Activated naive CD4-positive, alpha-beta T cell treated with anti-CD3 and anti-CD28 coated beads for 36 hours (primary cell): ENCODE measurements at regions not wholly inside any gene's neighbourhood (a gene's known extent, or its start where the extent isn't known, plus 50 kb on each side); places are given as distances from the start of the nearest gene placed in this dataset.

Experiments used
- CTCF ChIA-PET: fragments of 350-600 bp; sonication (Branson Sonifier 250); formaldehyde crosslinking; loops from one replicate; lab custom pipeline; 2021; ENCODE audit warnings: antibody characterized with exemption; lab: Charles Lee
- DNase-seq: peaks from one replicate; pipeline ENCODE4 v3.0.0-alpha.2; 2020
- H3K27ac Mint-ChIP-seq: one replicate; pipeline ENCODE4 v1.8.0; 2021; ENCODE audit warnings: mild to moderate bottlenecking, mixed read lengths
- H3K27me3 Mint-ChIP-seq: one replicate; pipeline ENCODE4 v1.8.0; 2021; ENCODE audit warnings: low read depth, mixed read lengths
- H3K36me3 Mint-ChIP-seq: one replicate; pipeline ENCODE4 v1.8.0; 2021; ENCODE audit warnings: low read depth, mixed read lengths
- H3K4me1 Mint-ChIP-seq: one replicate; pipeline ENCODE4 v1.8.0; 2021; ENCODE audit warnings: low read depth, mixed read lengths
- H3K4me3 Mint-ChIP-seq: one replicate; pipeline ENCODE4 v1.8.0; 2021; ENCODE audit warnings: mild to moderate bottlenecking, moderate library complexity, mixed read lengths
- H3K9me3 Mint-ChIP-seq: one replicate; pipeline ENCODE4 v1.8.0; 2021; ENCODE audit warnings: mixed read lengths
- intact Hi-C: fragments of 100-400 bp; cut with micrococcal nuclease; formaldehyde crosslinking; loops from one replicate; pipeline ENCODE4 v1.15.1; 2023

DNA sequence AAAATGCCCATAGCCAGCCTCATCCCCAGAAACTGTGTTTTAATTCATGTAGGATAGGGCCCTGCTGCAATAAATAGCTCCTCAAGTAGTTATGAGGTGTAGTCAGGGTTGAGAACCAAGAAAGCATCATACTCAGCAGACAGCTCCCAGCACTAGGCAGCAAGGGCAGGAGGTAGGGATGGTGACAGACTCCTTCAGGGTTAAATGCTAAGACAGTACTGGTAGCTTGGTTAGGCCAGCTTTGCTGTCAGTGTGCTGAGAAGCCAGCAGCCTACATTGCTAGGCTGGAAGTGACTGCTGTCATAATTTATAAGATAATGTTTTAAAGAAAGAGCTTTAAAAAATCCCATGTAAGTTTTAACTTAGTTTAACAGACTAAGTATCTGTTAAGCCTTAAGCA lies 113.9 kb upstream of the IMMP2L start:
- Mint-ChIP-seq H3K4me1 (no peaks in the 10 kb centered on the region), H3K27ac (no peak overlapping the region), H3K9me3 (no peaks in the 10 kb centered on the region), H3K27me3 (peaks cover 9% of the 10 kb centered on the region), H3K36me3 (no peaks in the 10 kb centered on the region), H3K4me3 (no peak overlapping the region)
- DNase-seq, result no peak
- intact Hi-C loops, result no loop called here
- CTCF ChIA-PET, result interaction anchor here (0.6 kb wide), 1 partner anchor 65 kb away, joined by 3 read pairs; no protein-coding TSS in a partner anchor

DNA sequence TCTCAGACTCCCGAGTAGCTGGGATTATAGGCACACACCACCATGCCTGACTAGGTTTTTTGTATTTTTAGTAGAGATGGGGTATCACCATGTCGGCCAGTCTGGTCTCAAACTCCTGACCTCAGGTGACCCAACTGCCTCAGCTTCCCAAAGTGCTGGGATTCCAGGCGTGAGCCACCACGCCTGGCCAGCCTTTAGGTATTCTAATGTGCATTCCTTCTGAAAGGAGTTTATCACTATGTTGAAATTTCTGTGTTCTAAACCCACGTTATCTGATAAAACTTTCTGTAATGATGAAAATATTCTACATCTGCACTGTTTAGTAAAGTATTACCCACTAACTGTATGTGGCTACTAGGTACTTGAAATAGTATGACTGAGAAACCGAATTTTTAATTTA lies 110.6 kb upstream of the IMMP2L start:
- Mint-ChIP-seq H3K4me1 (no peaks in the 10 kb centered on the region), H3K9me3 (no peaks in the 10 kb centered on the region), H3K36me3 (no peaks in the 10 kb centered on the region), H3K4me3 (no peak overlapping the region), H3K27me3 (peaks cover 11% of the 10 kb centered on the region), H3K27ac (no peak overlapping the region)
- no peak for DNase-seq
- intact Hi-C loops, result no loop called here
- CTCF ChIA-PET, result no interaction called here

DNA sequence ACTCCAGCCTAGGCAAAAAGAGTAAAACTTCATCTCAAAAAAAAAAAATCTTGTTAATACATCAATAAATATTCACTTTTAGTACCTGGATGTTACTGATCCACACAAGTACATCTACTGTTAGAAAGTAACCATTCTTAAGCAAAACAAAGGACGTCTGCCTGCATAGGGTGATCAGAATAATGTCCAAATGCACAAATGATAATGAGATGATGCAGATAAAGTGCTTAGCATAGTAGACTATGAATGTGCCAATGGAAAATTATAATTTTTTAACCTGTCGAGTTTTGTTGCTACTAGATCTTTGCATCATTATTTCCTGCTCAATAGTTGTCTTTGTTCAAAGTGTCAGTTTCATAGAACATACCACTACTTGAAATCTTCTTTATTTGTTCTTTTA lies 109.6 kb upstream of the IMMP2L start:
- no peak for DNase-seq
- Mint-ChIP-seq H3K4me3 (no peak overlapping the region), H3K9me3 (no peaks in the 10 kb centered on the region), H3K27ac (no peak overlapping the region), H3K27me3 (peaks cover 11% of the 10 kb centered on the region), H3K4me1 (no peaks in the 10 kb centered on the region), H3K36me3 (no peaks in the 10 kb centered on the region)
- intact Hi-C loops, result no loop called here
- CTCF ChIA-PET, result interaction anchor here (0.6 kb wide), 1 partner anchor 1674 kb away, joined by 3 read pairs; no protein-coding TSS in a partner anchor

DNA sequence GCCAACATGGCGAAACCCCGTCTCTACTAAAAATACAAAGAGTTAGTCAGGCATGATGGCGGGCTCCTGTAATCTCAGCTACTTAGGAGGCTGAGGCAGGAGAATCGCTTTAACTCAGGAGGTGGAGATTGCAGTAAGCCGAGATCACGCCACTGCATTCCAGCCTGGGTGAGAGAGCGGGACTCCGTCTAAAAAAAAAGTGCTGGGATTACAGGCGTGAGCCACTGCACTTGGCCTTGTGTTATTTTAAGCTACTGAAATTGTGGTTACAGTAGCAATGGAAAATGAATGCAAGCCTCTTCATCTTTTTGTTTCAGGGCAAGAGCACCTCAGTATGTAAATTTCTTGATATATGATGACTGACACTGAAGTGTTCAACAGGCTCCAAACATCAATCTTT lies 106.4 kb upstream of the IMMP2L start:
- intact Hi-C loops, result no loop called here
- Mint-ChIP-seq H3K9me3 (no peaks in the 10 kb centered on the region), H3K27me3 (peaks cover 11% of the 10 kb centered on the region), H3K36me3 (no peaks in the 10 kb centered on the region), H3K4me3 (no peak overlapping the region), H3K27ac (no peak overlapping the region), H3K4me1 (no peaks in the 10 kb centered on the region)
- DNase-seq, result no peak
- CTCF ChIA-PET, result interaction anchor here (0.7 kb wide), 1 partner anchor 1247 kb away, joined by 3 read pairs; no protein-coding TSS in a partner anchor

DNA sequence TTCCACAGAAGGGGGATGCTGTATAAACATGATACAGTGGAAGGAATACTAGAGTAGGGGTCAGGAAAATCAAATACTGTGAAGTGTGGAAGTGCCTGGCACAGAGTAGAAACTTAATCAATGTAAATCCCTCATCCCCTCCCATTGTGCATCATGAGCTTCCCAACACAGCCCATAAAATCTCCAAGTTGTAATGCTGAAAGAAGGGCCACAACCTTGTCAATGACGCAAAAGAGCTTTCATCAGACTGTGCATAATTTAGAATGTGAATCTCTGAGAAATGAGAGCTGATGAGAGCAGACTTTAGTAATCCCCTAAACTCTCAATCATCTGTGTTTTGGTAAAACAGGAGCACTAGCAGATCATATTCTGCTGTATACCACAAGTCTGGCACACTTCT lies 105.2 kb upstream of the IMMP2L start:
- intact Hi-C loops, result no loop called here
- Mint-ChIP-seq H3K4me1 (no peaks in the 10 kb centered on the region), H3K27ac (no peak overlapping the region), H3K4me3 (no peak overlapping the region), H3K9me3 (no peaks in the 10 kb centered on the region), H3K36me3 (no peaks in the 10 kb centered on the region), H3K27me3 (peaks cover 13% of the 10 kb centered on the region)
- CTCF ChIA-PET, result no interaction called here
- DNase-seq, result no peak

DNA sequence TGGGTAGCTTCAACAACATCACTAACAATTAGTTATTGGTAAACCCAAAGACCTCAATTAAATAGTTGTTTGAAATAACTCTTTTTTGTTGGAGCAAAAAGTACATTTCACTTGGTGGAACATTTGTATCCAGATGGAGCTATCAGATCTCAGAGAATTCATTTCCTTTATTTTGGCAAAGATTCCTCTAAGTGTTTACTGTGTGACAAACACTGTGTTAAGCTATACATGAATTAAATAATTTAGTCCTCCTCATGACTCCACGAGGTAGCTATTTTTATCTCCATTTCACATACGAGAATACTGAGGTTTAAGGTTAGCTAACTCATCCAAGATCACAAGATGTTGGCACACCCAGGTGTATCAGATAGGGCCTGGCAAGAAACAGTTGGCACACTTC lies 104.0 kb upstream of the IMMP2L start:
- Mint-ChIP-seq H3K4me1 (no peaks in the 10 kb centered on the region), H3K9me3 (no peaks in the 10 kb centered on the region), H3K36me3 (no peaks in the 10 kb centered on the region), H3K4me3 (no peak overlapping the region), H3K27ac (no peak overlapping the region), H3K27me3 (peaks cover 16% of the 10 kb centered on the region)
- no peak for DNase-seq
- CTCF ChIA-PET, result no interaction called here
- intact Hi-C loops, result no loop called here

DNA sequence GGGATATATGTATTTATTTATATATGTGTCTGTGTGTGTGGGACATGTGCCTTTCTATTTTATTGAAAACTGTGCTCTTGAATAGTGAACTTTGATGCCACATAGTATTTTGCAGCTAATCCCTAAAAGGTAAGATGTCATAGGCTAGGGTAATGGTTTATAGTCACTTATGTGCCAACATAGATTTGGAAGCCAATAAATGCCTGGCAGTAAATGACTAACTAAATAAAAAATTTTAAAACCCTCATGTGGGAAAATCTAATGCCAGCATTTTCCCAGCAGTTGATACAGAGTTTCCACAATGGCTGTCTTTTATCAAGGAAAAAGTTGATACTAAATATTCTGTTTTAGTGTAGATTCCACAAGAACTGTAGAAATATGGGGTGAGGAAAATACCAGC lies 101.5 kb upstream of the IMMP2L start:
- H3K27me3 Mint-ChIP-seq, result peaks cover 15% of the 10 kb centered on the region
- H3K4me3 Mint-ChIP-seq, result no peak overlapping the region
- H3K27ac Mint-ChIP-seq, result no peak overlapping the region
- CTCF ChIA-PET, result no interaction called here
- no peaks in the 10 kb centered on the region for H3K4me1 Mint-ChIP-seq
- intact Hi-C loops, result no loop called here
- no peaks in the 10 kb centered on the region for H3K36me3 Mint-ChIP-seq
- DNase-seq, result no peak
- no peaks in the 10 kb centered on the region for H3K9me3 Mint-ChIP-seq

DNA sequence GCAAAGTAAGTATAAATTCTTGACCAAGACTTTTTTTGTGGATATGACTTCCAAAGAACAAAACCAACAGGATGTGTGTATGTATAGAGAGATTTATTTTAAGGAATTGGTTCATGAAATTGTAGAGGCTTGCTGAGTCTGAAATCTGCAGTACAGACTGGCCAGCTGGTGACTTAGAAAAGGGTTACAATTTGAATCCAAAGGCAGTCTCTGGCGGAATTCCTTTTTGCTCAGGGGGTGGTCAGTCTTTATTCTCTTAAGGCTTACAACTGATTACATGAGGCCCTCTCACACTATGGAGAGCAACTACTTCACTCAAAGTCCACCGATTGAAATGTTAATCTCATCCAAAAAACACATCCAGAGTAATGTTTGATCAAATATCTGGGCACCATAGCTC lies 100.1 kb upstream of the IMMP2L start:
- DNase-seq, result no peak
- H3K4me1 Mint-ChIP-seq, result no peaks in the 10 kb centered on the region
- CTCF ChIA-PET, result no interaction called here
- no peaks in the 10 kb centered on the region for H3K36me3 Mint-ChIP-seq
- H3K27ac Mint-ChIP-seq, result no peak overlapping the region
- H3K4me3 Mint-ChIP-seq, result no peak overlapping the region
- H3K9me3 Mint-ChIP-seq, result no peaks in the 10 kb centered on the region
- H3K27me3 Mint-ChIP-seq, result peaks cover 15% of the 10 kb centered on the region
- intact Hi-C loops, result no loop called here

DNA sequence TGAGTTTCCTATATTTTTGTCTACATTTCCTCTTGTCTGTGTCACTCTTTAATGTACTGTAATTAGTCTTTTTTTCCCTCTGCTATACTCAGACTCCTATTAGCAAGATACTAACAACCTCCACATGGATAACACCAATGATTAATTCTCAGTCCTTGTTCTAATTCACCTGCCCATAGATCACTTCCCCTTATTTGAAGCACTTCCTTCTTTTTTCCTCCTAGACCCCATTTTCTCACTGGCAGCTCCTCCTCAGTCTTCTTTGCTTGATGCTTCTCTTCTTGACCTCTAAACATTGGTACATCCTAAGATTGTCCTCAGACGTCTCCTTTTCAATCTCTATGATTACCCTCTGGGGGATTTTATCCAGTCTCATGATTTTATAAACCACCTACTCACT lies 98.2 kb upstream of the IMMP2L start:
- no peak overlapping the region for H3K4me3 Mint-ChIP-seq
- DNase-seq, result no peak
- H3K36me3 Mint-ChIP-seq, result no peaks in the 10 kb centered on the region
- CTCF ChIA-PET, result interaction anchor here (0.9 kb wide), 1 partner anchor 106 kb away, joined by 3 read pairs; no protein-coding TSS in a partner anchor
- H3K27ac Mint-ChIP-seq, result no peak overlapping the region
- no peaks in the 10 kb centered on the region for H3K4me1 Mint-ChIP-seq
- no peaks in the 10 kb centered on the region for H3K9me3 Mint-ChIP-seq
- intact Hi-C loops, result no loop called here
- peaks cover 15% of the 10 kb centered on the region for H3K27me3 Mint-ChIP-seq

DNA sequence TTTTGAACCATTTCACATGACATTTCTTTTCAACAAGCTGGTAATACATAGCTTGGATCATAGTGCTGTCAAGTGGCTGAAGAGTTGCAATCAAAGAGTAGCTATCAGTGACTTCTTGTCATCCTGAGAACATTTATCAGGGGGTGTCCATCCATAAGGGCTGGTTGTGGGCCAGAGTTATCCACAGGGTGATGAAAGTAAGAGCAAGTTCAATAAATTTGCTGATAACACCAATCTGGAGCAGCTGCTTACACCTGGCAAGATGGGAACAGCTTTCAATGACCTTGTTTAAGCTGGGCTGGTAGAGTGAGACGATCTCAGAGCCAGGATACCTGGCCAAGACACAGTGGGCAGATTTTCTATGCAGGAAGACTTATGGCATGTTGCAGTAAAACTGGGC lies 96.3 kb upstream of the IMMP2L start:
- CTCF ChIA-PET, result no interaction called here
- DNase-seq, result no peak
- no peaks in the 10 kb centered on the region for H3K9me3 Mint-ChIP-seq
- no peaks in the 10 kb centered on the region for H3K36me3 Mint-ChIP-seq
- H3K27ac Mint-ChIP-seq, result no peak overlapping the region
- H3K4me1 Mint-ChIP-seq, result no peaks in the 10 kb centered on the region
- H3K4me3 Mint-ChIP-seq, result no peak overlapping the region
- intact Hi-C loops, result no loop called here
- peaks cover 13% of the 10 kb centered on the region for H3K27me3 Mint-ChIP-seq

DNA sequence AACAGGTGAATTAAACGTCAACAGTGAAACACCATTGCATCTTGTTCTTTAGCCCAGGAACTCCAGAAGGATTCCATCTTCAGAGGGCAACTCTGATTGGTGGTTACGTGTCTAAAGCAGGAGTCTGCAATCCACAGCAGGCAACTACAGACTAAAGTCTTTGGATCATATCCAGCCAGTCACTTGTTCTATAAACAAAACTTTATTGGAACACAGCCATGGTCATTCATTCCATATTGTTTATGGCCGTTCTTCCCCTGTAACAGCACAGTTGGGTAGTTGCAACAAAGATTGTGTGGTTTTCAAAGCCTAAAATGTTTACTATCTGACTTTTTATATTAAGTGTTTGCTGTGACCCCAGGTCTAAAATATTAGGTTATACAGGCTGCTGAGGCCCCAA lies 94.7 kb upstream of the IMMP2L start:
- Mint-ChIP-seq H3K36me3 (no peaks in the 10 kb centered on the region), H3K27ac (no peak overlapping the region), H3K4me1 (no peaks in the 10 kb centered on the region), H3K27me3 (peaks cover 20% of the 10 kb centered on the region), H3K4me3 (no peak overlapping the region), H3K9me3 (peaks cover 3% of the 10 kb centered on the region)
- intact Hi-C loops, result no loop called here
- CTCF ChIA-PET, result no interaction called here
- no peak for DNase-seq

DNA sequence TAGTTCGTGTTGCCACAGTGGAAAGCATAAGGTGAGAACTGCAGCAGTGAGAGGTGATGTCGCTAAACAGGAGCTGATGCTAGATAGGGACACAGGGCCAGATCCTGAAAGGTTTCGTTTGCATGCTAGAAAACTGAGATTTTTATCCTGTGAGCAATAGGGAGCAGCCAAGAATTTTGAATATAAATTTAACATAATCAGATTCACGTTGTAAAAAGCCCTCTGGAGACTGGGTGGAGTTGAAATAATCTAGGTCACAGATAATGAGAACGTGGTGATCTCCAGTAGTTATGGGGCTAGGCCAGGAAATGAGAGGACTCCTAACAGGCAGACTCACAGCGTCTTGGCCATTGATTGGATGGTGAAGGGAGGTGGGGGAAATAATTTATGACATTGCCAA lies 92.1 kb upstream of the IMMP2L start:
- Mint-ChIP-seq H3K36me3 (no peaks in the 10 kb centered on the region), H3K4me1 (no peaks in the 10 kb centered on the region)
- CTCF ChIA-PET, result no interaction called here

DNA sequence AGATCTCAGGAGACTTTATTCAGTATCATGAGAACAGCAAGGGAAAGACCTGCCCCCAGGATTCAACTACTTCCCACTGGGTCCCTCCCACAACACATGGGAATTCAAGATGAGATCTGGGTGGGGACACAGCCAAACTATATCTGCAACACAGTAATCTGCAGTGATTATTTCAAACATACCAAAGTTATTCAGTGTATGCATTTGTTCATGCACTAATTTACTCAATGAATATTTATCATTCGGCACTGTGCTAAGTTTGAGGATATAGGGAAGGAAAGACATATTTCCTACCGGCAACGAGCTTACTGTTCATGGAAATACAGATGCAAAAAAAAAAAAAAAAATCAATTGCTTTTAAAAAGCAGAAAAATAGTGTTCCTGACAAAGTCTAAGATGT lies 91.6 kb upstream of the IMMP2L start:
- intact Hi-C loops, result no loop called here
- Mint-ChIP-seq H3K4me3 (no peak overlapping the region), H3K36me3 (no peaks in the 10 kb centered on the region), H3K9me3 (peaks cover 3% of the 10 kb centered on the region), H3K27ac (no peak overlapping the region), H3K27me3 (peaks cover 10% of the 10 kb centered on the region), H3K4me1 (no peaks in the 10 kb centered on the region)
- CTCF ChIA-PET, result no interaction called here
- no peak for DNase-seq

More for the DNA sequence above, 92.1 kb upstream of the IMMP2L start:
- intact Hi-C loops, result no loop called here
- H3K4me3 Mint-ChIP-seq, result no peak overlapping the region
- peaks cover 3% of the 10 kb centered on the region for H3K9me3 Mint-ChIP-seq
- H3K27ac Mint-ChIP-seq, result no peak overlapping the region
- no peak for DNase-seq
- peaks cover 10% of the 10 kb centered on the region for H3K27me3 Mint-ChIP-seq
